Left lung (tissue), 4 donors: ENCODE measurements at regions not wholly inside any gene's neighbourhood (a gene's known extent, or its start where the extent isn't known, plus 50 kb on each side); places are given as distances from the start of the nearest gene placed in this dataset.
A peak's percentile ranks its signal among the peaks of the same experiment; 100 is the strongest.

ENCODE experiments used
- ATAC-seq: fragments of 200-7000 bp; cut with Tn5 transposase; one replicate; pipeline ENCODE4 v1.9.1; 2020; ENCODE audit warnings: moderate library complexity
- DNase-seq, 4 donors: peaks; one replicate each; pipeline ENCODE4 v3.0.0-alpha.2; 2013 to 2020
- H3K27ac ChIP-seq, 2 donors: fragments of 200-600 bp; sonication (generic) in 1 of 2; one replicate each; pipeline versions ENCODE4 v1.5.0 to v1.8.0; 2020 to 2021
- H3K27me3 ChIP-seq, 2 donors: fragments of 200-600 bp; sonication (generic) in 1 of 2; one replicate each; pipeline versions ENCODE4 v1.5.0 to v1.8.0; 2020 to 2021
- H3K36me3 ChIP-seq, 2 donors: fragments of 200-600 bp; sonication (generic) in 1 of 2; one replicate each; pipeline versions ENCODE4 v1.5.0 to v1.8.0; 2020 to 2021
- H3K4me1 ChIP-seq, 2 donors: fragments of 200-600 bp; one replicate each; pipeline ENCODE4 v1.8.0; 2021
- H3K4me3 ChIP-seq, 2 donors: fragments of 200-600 bp; sonication (generic) in 1 of 2; one replicate each; pipeline versions ENCODE4 v1.5.0 to v1.8.0; 2020 to 2021; ENCODE audit warnings: mild to moderate bottlenecking in 1 of 2
- H3K9me3 ChIP-seq, 2 donors: fragments of 200-600 bp; sonication (generic) in 1 of 2; one replicate each; pipeline versions ENCODE4 v1.5.0 to v1.8.0; 2020 to 2021
- intact Hi-C, 2 donors: fragments of 100-400 bp; cut with DNase I; formaldehyde crosslinking; loops; one replicate each; pipeline versions ENCODE4 v1.11.2 to v1.14.2; 2022
- TF ChIP-seq, protein P1 (sequence below), 2 donors: fragments of 200-600 bp; sonication (generic) in 1 of 2; IDR thresholded peaks; one replicate each; pipeline versions ENCODE4 v1.5.0 to v1.8.0; 2021; ENCODE audit warnings: antibody characterized with exemption in 2 of 2
- donor health status: DM: no; HTN: yes; CAD: no.
- donor health status: DM: no; HTN: no; CAD: no.

- Histone ChIP-seq H3K9me3 (no peaks in the 10 kb centered on the region), H3K27ac (no peak overlapping the region), H3K27me3 (no peaks in the 10 kb centered on the region), H3K36me3 (no peaks in the 10 kb centered on the region), H3K4me3 (no peak overlapping the region), H3K4me1 (no peaks in the 10 kb centered on the region)
- intact Hi-C loops: no loop called here
- TF ChIP-seq, protein P1, sequence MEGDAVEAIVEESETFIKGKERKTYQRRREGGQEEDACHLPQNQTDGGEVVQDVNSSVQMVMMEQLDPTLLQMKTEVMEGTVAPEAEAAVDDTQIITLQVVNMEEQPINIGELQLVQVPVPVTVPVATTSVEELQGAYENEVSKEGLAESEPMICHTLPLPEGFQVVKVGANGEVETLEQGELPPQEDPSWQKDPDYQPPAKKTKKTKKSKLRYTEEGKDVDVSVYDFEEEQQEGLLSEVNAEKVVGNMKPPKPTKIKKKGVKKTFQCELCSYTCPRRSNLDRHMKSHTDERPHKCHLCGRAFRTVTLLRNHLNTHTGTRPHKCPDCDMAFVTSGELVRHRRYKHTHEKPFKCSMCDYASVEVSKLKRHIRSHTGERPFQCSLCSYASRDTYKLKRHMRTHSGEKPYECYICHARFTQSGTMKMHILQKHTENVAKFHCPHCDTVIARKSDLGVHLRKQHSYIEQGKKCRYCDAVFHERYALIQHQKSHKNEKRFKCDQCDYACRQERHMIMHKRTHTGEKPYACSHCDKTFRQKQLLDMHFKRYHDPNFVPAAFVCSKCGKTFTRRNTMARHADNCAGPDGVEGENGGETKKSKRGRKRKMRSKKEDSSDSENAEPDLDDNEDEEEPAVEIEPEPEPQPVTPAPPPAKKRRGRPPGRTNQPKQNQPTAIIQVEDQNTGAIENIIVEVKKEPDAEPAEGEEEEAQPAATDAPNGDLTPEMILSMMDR (IDR thresholded peaks at IDR 0.05): no peak
- DNase-seq (no peak), ATAC-seq (no peak)
Observed at GRCh38 chr2:234219046-234219310, 168.5 kb downstream of the SPP2 start.

- H3K4me3 ChIP-seq: no peak overlapping the region
- DNase-seq (peak in 1 of 4 donors; percentile 10), ATAC-seq (peak; percentile 30)
- H3K27ac ChIP-seq: no peak overlapping the region
- TF ChIP-seq, protein P1 (IDR thresholded peaks at IDR 0.05): no peak
- no peaks in the 10 kb centered on the region for H3K4me1 ChIP-seq
- no peaks in the 10 kb centered on the region for H3K9me3 ChIP-seq
- intact Hi-C loops: no loop called here
- H3K36me3 ChIP-seq: no peaks in the 10 kb centered on the region
- no peaks in the 10 kb centered on the region for H3K27me3 ChIP-seq
Observed at GRCh38 chr2:234218266-234219045, 168.0 kb downstream of the SPP2 start.

DNA sequence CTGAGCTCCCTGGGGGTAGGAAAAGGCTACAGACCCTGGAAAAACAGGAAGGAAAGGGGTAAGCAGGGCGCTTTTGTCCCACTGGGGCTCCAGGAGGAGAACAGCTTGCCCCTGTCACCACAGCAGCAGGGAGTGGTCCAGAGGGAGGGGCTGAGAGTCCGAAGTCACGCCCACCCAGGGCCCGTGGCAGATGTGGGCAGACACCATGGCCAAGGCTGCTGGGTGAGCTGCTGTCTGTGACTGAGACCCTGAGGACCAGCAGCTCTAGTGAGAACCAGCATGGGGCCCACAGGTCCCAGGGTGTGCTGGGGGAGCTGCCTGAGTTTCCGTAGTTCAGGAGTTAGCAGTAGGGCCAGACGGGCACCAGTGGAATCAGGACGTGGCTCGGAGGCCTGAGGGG is 162.0 kb downstream of the SPP2 start:
- Histone ChIP-seq H3K27ac (no peak overlapping the region), H3K4me1 (no peaks in the 10 kb centered on the region), H3K9me3 (no peaks in the 10 kb centered on the region), H3K27me3 (no peaks in the 10 kb centered on the region), H3K4me3 (no peak overlapping the region), H3K36me3 (no peaks in the 10 kb centered on the region)
- no peak for DNase-seq
- TF ChIP-seq, protein P1 (IDR thresholded peaks at IDR 0.05): no peak
- intact Hi-C loops: no loop called here
- ATAC-seq: no peak

GRCh38 chr2:234211797-234212196 is 161.3 kb downstream of the SPP2 start:
- TF ChIP-seq, protein P1 (IDR thresholded peaks at IDR 0.05): no peak
- H3K27ac ChIP-seq: no peak overlapping the region
- H3K4me3 ChIP-seq: no peak overlapping the region
- no peaks in the 10 kb centered on the region for H3K36me3 ChIP-seq
- H3K27me3 ChIP-seq: no peaks in the 10 kb centered on the region
- H3K9me3 ChIP-seq: peaks cover 0 to 3% of the 10 kb centered on the region in 2 donors
- ATAC-seq: peak; percentile 68
- no peaks in the 10 kb centered on the region for H3K4me1 ChIP-seq
- intact Hi-C loops: no loop called here
- DNase-seq: no peak

- no peaks in the 10 kb centered on the region for H3K27me3 ChIP-seq
- H3K9me3 ChIP-seq: peaks cover 0 to 4% of the 10 kb centered on the region in 2 donors
- intact Hi-C loops: no loop called here
- H3K27ac ChIP-seq: no peak overlapping the region
- no peaks in the 10 kb centered on the region for H3K36me3 ChIP-seq
- DNase-seq: no peak
- H3K4me3 ChIP-seq: no peak overlapping the region
- no peaks in the 10 kb centered on the region for H3K4me1 ChIP-seq
- TF ChIP-seq, protein P1 (IDR thresholded peaks at IDR 0.05): no peak
- ATAC-seq: no peak
Observed at GRCh38 chr2:234206738-234207137, 156.2 kb downstream of the SPP2 start.
